ENCODE measurements at regions not wholly inside any gene's neighbourhood (a gene's known extent, or its start where the extent isn't known, plus 50 kb on each side); places are given as distances from the start of the nearest gene placed in this dataset.
"Not testable (repeated sequence)": the region's sequence is repeated elsewhere in the genome, so short reads cannot be mapped to it uniquely, and the experiment has no call there.

- no peak for DNase-seq
Measured at GRCh38 chr2:82355622-82356021, 2051.1 kb upstream of the LRRTM1 start.

GRCh38 chr2:82345910-82346309, 2041.4 kb upstream of the LRRTM1 start:
- DNase-seq, result no peak

- DNase-seq, result no peak
Measured at GRCh38 chr2:82344670-82345069, 2040.1 kb upstream of the LRRTM1 start.

GRCh38 chr2:82342356-82342755, 2037.8 kb upstream of the LRRTM1 start:
- DNase-seq, result no peak

GRCh38 chr2:82340578-82341053, 2036.1 kb upstream of the LRRTM1 start:
- no peak for DNase-seq

- DNase-seq, result no peak
Measured at GRCh38 chr2:82339805-82340204, 2035.3 kb upstream of the LRRTM1 start.

- no peak for DNase-seq
Measured at GRCh38 chr2:82333697-82334096, 2029.1 kb upstream of the LRRTM1 start.

- no peak for DNase-seq
Measured at GRCh38 chr2:82330155-82330554, 2025.6 kb upstream of the LRRTM1 start.

GRCh38 chr2:82326180-82326767, 2021.7 kb upstream of the LRRTM1 start:
- not testable (repeated sequence) for DNase-seq

GRCh38 chr2:82320296-82320695, 2015.7 kb upstream of the LRRTM1 start:
- DNase-seq, result no peak

- no peak for DNase-seq
Measured at GRCh38 chr2:82317012-82317411, 2012.5 kb upstream of the LRRTM1 start.

GRCh38 chr2:82316586-82316985, 2012.0 kb upstream of the LRRTM1 start:
- no peak for DNase-seq

GRCh38 chr2:82314836-82315472, 2010.4 kb upstream of the LRRTM1 start:
- no peak for DNase-seq

- no peak for DNase-seq
Measured at GRCh38 chr2:82307511-82307910, 2003.0 kb upstream of the LRRTM1 start.

GRCh38 chr2:82301506-82301905, 1997.0 kb upstream of the LRRTM1 start:
- DNase-seq, result no peak

GRCh38 chr2:82289446-82289845, 1984.9 kb upstream of the LRRTM1 start:
- no peak for DNase-seq

GRCh38 chr2:82283075-82283474, 1978.5 kb upstream of the LRRTM1 start:
- no peak for DNase-seq

GRCh38 chr2:82282111-82282882, 1977.7 kb upstream of the LRRTM1 start:
- no peak for DNase-seq

GRCh38 chr2:82279367-82279766, 1974.8 kb upstream of the LRRTM1 start:
- no peak for DNase-seq

- DNase-seq, result no peak
Measured at GRCh38 chr2:82278416-82278815, 1973.9 kb upstream of the LRRTM1 start.

- no peak for DNase-seq
Measured at GRCh38 chr2:82275599-82275998, 1971.0 kb upstream of the LRRTM1 start.

GRCh38 chr2:82268446-82268845, 1963.9 kb upstream of the LRRTM1 start:
- no peak for DNase-seq

- DNase-seq, result no peak
Measured at GRCh38 chr2:82260521-82260920, 1956.0 kb upstream of the LRRTM1 start.

GRCh38 chr2:82259551-82259950, 1955.0 kb upstream of the LRRTM1 start:
- DNase-seq, result no peak
